GM18870 (cell line): ENCODE measurements at regions not wholly inside any gene's neighbourhood (a gene's known extent, or its start where the extent isn't known, plus 50 kb on each side); places are given as distances from the start of the nearest gene placed in this dataset.

ENCODE experiments used
- ATAC-seq: cut with Tn5 transposase; IDR thresholded peaks from one replicate; pipeline ENCODE4 v1.9.1; 2021; ENCODE audit warnings: moderate library complexity; ENCODE audit not compliant: unreplicated experiment

DNA sequence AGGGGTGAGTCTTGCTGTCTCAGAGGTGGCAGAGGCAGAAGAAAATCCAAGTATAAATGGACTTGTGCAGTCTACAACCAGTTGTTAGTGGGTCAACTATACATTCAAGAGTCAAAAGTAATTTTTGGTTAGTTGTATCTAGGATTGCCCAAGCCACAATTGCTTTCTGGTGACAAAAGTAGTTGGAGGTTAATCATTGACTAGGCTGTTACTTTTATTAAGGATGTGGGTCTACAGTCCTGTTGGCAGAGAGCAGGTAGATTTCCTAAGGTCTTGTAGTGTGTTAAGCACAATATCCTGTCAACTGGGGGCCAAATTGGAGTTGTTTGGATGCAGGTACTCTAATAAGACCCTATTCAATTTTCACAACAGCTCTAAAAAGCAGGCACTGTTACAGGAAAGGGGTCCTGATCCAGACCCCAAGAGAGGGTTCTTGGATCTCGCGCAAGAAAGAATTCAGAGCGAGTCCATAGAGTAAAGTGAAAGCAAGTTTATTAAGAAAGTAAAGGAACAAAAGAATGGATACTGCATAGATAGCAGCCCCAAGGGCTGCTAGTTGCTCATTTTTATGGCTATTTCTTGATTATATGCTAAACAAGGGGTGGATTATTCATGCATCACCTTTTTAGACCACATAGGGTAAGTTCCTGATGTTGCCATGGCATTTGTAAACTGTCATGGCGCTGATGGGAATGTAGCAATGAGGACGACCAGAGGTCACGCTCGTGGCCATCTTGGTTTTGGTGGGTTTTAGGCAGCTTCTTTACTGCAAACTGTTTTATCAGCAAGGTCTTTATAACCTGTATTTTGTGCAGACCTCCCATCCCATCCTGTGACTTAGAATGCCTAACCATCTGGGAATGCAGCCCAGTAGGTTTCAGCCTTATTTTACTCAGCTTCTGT is 232.6 kb upstream of the SRRM4 start:
- ATAC-seq, result no peak

DNA sequence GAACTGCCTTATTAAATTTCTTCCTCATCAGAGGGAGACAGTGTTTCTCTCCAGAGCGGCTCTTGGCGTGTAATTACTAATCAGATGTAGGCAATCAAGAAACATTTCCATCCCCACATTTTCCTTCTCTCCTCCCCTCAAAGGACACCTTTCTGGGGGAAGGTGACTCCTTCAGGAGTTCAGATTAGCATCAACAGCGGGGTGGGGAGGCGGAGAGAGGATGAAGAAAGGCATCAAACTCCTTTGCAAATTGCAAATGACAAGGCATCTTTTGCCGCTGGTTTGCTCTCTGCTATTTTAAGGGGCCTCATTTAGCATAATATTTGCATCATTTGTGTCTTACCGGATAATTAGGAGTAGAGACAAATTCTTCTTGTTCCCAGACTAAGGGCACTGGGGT is 231.7 kb upstream of the SRRM4 start:
- ATAC-seq, result no peak

DNA sequence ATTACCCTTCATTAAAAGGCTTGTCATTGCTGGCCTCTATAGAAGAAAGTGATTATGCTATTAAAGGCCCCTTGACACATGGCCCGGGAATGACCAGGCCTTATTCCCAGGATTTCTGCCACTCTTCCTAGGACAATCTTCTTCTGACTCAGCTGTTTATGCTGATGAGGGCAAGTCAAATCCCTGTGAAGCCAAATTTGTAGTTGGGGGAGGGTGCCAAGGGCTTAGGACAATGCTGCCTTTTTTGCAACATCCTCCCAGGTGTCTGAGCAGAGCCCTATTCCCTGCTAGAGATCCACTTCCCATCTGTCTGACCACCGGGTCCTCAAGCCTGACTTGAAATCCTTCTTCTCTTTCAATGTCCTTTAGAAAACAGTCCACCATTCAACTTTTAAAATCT is 230.7 kb upstream of the SRRM4 start:
- no peak for ATAC-seq

DNA sequence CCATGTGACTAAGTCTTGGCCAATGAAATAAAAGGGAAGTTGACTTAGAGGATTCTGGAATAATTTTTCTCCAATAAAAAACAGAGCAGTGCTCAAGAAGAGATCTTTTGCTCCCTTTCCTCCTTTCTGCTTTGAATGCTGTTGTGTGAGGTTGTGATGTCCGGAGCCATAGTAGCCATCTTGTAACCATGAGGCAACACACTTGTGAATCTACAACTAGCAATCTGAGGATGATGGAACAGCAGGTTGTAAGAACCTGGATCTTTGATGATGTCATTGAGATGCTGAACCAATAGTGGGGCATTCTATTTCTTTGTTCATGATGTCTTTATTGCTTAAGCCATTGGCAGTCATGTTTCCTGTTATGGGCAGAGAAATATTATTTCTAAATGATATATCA is 230.0 kb upstream of the SRRM4 start:
- ATAC-seq, result no peak

DNA sequence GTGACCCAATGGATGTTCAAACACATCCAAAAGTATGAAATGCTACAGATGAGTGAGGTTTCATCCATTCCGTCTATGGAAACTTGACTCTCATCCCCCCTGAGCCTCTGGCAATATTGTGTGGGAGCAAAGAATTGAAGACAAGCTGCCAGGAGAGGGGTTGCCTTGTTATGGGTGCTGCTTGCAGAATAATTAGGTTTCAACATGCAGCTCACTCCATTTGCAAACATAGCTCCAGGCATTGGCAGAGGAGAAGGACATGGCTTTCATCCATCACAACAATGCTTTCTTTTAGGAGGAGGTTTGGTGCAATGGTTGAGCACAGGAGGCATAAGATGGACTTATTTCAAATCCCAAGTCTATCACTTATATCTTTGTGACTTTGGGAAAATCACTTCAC is 220.7 kb upstream of the SRRM4 start:
- no peak for ATAC-seq

DNA sequence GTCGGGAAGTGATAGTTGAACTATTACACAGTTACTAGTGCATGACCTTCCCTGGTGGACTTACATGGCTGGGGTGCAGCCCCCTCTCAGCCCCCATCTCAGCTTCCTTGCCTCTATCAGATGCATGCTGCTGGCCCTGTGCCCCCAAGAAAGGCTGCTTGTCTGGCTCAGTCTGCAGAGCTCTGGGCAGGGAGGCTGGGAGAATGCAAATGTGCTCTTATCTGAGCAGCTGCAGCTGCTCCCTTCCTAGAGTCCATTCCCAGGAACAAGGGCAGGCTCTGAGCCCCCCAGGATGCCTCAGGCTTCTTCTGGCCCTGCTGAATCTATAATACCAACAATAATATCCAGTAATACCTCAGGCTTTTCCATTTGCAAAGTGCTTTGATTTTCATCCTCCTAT is 218.1 kb upstream of the SRRM4 start:
- no peak for ATAC-seq

DNA sequence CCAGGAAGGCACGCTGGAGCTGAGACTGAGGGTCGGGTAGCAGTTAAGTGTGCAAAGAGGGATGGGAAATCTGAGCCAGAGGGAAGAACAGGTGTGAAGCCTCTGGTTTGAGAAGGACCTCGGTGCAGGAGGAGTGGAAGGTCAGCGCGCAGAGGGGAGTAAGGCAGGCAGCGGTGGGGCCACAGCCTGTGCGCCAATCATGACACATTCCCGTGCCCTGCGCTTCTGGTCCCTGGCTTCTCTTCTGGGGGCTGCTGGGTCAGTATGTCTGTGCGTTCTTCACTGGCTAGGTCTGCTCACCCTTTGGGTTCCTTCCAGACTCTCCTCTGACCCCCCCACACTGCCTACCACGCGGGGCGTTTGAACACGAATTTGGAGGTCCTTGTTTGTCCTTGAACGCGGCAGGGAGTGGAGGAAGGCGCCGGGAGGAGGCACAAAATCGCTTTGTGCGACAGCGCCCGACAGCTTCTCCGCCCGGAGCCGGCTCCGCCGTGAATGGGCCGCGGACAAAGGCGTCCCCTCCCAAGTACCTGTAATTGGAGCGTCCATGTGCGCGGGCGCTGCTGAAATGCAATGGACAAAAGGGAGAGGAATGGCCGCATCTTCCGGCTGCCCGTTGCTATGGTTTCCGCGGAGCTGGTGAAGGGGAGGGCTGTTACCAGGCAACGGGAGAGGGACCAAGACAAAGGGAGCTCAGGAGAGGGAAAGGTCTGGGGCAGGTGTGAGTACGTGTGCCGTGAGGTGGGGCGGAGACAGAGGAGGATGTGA is 207.2 kb upstream of the SRRM4 start:
- no peak for ATAC-seq

DNA sequence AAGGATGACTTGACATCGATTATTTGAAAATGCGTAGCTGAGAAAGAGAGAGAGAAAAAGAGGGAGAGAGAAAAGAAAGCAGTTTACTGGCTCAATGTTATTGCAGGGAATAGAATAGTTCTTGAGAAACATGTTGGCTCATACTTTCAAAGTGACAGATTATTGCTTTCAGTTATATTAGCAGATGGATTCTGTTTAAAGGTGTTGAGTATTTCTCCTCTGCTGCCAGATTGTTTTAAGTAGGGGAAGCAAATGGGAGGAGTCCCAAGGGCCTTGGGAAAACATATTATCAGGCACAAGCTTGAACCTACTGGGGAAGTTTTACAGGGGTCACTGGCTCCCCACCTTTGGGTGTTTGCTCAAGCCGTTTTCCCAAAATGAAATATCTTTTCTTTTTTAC is 203.8 kb upstream of the SRRM4 start:
- ATAC-seq, result no peak

DNA sequence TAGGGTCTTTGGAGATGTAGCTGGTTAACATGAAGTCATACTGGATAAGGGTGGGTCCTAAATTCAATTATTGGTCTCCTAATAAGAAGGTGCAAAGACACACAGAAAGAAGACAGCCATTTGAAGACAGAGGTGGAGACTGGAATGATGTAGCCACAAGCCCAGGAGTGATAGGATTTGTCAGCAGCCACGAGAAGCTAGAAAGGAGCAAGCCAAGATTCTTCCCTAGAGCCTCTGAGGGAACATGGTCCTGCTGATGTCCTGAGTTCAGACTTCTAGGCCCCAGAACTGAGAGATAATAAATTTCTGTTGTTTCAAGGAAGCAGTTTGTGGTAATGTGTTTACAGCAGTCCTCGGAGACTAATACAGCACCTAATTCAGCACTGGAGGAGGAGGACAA is 203.3 kb upstream of the SRRM4 start:
- no peak for ATAC-seq

DNA sequence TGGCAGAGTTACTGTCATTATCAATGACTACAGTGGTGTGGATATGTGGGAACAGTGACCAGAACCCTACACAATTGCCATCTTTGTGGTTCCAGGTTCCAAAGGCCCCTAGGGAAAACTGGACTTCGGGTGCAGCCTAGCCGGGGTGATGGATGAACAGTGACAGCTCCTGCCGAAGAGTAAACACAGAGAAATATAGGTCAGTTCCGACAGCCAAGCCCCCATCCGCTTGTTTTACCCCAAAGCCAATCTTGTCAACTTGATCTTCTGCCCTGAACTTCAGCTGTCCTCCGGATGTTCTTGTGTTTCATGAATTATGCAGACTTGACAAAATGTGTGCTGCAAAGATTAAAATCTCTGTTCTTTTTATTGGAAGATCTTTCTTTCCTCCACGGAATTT is 200.4 kb upstream of the SRRM4 start:
- no peak for ATAC-seq

DNA sequence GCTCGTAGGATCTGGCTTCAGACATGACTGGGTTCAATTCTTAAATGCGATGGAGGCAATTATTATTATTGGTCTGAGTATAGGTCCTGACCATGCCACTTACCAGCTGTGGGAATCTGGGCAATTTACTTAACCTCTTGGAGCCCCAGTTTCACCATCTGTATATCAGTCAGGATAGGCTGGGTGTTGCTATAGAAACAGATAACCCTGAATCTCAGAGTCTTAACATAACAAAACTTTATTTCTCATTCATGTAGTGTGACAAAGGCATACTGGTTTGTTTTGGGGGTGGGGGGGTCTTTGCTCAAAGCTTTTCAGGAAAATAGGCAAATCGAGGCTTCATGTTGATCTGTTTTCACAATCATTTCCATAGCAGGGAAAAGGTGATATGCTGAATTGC is 199.6 kb upstream of the SRRM4 start:
- no peak for ATAC-seq

DNA sequence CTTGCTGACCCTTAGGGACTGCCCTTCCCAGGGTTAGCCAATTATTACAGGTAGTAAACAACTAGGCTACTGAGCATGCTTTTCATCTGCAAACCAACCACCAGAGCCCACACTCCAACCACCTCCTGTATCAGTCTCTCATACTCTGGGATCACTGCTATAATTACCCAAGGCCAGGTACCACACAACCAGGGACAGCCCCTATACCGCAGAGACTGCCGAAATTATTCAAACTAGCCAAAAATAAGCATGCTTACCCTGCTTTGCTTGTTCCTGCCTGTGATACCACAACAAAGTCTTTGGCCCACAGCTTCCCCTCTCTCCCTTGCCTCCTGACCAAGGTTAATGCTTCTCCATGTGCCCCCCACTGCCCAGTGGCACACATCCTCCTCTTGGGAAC is 197.6 kb upstream of the SRRM4 start:
- no peak for ATAC-seq

DNA sequence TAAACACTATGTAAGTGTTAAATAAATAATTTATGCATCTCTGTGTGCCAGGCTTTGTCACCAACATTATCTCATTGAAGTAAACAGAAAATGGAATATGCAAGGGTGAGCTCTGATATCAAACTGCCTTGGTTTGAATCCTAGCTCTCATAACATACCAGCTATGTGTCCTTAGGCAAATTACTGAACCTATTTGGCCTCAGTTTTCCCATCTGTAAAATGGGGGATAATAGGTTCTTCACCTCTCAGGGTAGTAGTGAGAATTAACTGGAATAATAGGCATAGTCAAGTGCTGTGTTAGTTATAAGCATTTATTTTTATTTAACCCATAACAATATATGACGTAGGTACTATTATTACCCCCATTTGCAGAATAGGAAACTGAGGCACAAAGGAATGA is 190.8 kb upstream of the SRRM4 start:
- ATAC-seq, result no peak

DNA sequence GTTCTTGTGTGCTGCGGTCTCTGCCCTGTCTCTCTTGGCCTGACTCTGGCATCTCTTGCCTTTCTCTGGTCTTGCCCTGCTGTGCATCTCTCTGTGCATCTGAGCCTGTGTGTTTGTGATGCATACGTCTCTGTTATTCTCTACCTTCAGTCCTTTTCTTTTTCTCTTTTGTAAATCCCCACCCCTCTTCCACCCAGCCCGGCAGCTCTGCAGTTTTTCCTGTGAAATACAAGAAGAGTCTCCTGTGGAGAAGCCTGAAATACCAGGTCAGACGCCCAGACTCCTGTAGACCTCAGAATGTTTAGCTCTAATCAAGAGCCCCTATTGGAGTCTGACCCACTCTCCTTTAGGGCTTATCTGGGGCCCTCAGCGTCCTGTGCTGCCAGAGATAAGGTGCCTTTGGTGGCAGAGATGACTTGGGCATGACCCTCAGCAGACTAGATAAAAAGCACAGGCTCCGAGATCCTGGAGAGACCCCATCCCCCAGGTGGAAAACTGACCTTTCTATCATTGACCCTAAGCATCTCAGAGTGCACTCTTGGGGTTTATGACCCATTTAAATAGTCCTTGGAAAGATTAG is 167.5 kb upstream of the SRRM4 start:
- no peak for ATAC-seq

DNA sequence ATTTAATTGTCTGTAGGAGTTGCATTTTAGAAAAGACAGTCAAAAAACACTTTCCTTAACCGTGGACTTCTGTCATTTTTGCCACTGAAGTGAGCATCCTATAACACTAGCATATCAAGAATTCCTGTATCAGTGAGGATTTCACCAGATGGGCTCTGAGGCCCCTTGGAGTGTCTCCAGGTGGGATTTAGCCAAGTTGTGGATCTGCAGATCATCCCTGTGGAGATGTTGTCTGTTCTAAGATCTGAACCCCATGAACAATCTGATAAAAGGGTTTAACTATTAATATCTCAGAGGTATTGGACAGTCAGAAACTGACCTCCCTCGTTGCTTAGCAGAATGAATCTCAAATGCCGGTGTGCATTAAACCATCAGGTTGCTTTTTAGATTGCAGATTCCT is 165.0 kb upstream of the SRRM4 start:
- ATAC-seq, result no peak

DNA sequence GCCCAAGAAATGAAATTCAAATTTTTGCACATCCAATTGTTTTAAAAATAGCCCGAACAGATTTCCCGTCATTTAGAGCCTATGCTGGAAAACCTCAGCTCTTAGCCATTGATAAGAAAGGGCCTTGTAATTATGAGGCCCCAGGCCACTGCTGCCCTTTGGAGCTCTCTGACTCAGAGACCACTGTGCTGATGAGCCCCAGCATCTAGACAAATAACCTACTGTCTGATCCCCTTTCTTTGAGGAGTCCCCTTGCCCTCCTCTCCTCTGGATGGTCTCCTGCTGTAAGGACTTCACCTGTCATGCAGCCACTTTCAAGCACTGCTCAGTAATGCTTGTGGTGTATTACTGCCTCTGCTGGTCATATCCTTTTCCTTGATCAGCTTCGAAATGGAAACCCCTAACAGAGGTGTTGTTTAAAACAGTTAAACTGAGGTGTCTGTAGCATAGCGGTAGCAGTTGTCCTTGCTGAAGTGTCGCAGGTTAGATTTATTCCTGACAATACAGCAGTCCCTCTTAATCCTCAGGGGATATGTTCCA is 159.9 kb upstream of the SRRM4 start:
- no peak for ATAC-seq

DNA sequence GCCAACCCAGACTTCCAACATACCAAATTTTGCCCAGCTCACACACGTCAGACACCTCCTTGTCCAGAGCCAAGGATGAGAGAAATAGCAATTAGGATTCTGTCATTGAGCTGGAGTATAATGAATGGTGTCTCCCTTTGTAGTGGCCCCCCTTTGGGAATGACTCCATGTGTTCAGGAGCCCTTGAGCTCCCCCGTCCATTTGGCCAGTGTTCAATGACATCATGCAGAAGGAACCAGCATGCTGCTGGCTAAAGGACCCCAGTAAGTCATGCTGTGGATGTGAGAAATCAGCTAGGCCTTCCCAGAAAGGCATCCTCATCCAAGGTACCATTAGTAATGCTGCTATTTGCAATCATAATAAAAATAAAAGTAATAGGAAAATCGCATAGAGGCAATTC is 158.8 kb upstream of the SRRM4 start:
- ATAC-seq, result no peak

DNA sequence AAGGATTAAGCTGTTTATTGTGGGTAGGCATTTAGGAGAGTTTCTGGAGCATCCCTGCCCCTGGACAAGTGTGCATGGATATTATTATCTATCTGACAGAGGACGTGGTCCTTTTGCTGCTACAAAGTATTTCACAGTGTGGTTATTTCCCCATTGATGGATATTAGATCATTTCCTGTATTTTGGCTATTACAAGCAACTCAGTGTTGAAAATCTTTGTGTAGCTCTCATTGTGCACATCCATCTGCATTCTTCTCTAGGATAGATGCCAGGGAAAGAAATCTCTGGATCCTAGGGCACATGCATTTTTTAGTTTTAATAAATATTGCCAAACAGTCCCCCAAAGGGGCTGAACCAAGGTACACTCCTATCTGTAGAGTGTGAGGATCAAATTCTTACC is 154.3 kb upstream of the SRRM4 start:
- no peak for ATAC-seq

DNA sequence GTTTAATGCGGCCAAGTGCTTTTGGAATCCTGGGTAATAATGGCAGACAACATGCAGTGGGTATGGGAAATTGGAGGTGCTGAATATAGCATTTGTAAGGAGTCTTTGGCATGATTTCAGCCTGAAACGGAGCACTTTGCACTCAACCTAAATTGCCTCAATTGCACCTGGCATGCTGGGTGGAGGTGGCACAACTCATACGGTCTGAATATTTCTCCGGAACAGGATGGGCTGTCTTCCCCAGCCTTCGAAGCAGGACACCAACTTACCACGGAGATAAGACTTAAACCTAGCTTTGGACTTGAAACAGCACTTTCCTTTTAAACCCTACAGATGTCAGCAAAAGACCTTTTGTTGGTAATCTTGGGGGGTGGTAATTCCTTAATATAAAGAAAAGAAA is 153.7 kb upstream of the SRRM4 start:
- ATAC-seq, result no peak

DNA sequence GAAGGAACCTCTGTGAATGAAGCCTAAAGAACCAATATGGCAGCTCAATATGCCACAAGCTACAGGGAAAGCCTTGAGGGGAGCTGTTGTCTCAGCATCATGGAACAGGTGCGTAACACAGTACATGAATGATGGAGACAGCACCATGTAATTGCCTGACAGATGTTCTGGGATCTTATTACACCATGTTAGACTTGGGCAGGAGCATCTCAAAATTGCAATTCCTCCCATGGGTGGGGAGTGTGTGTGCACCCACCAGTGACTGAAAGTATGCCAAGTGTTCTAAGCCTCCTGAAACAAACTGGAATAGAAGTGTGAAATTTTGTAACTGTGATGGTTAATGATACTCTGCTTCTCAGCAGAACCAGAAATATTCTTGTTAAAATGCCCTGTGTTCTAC is 151.0 kb upstream of the SRRM4 start:
- no peak for ATAC-seq

DNA sequence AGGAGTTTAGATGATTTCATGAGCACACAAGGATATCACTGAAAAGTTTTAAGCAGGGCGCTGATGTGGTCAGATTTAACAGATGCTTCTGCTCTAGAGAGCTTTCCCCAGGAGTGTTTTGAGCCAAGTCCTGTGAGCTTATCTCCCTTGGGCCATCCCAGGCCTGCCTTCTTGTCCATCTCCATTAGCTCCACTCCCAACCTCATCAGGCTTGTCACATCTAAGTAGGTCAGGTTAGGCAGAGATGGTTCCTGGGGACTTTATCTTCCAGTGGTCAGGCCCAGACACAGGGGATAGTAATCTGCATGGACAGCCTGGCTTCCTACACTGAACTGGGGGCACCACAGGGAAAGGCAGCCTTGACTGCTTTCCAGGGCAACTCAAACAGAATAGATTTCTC is 145.4 kb upstream of the SRRM4 start:
- no peak for ATAC-seq

DNA sequence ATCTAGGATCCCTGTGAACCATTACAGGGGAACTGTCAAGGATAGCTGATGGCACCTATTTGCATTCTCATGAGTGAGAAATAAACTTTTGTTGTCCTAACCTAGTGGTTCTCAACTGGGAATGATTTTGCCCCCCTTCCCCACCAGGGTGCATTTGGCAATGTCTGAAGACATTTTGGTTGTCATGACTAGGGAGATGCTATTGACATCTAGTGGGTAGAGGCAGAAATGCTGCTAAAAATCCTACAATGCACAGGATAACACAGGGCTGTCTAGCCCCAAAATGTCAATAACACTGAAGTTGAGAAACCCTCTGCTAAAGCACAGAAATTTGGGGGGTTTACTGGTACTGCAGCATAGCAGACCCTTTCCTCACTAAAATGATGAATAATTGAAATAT is 140.9 kb upstream of the SRRM4 start:
- ATAC-seq, result no peak
